Muscle layer of duodenum (tissue), 2 donors: ENCODE measurements at regions not wholly inside any gene's neighbourhood (a gene's known extent, or its start where the extent isn't known, plus 50 kb on each side); places are given as distances from the start of the nearest gene placed in this dataset.
"Not testable (repeated sequence)": the region's sequence is repeated elsewhere in the genome, so short reads cannot be mapped to it uniquely, and the experiment has no call there.

Experiments
- H3K27ac ChIP-seq: one replicate; pipeline ENCODE4 v1.7.0; 2013; ENCODE audit warnings: mild to moderate bottlenecking, low read length
- H3K27me3 ChIP-seq: one replicate; pipeline ENCODE4 v1.7.0; 2013; ENCODE audit warnings: low read depth, mild to moderate bottlenecking, control low read depth, low read length
- H3K36me3 ChIP-seq, 2 donors: one replicate each; pipeline ENCODE4 v1.7.0; 2013; ENCODE audit warnings: low read length in 2 of 2, control low read depth in 1 of 2, mild to moderate bottlenecking in 1 of 2; ENCODE audit not compliant: insufficient read depth in 2 of 2, control insufficient read depth in 1 of 2
- H3K4me1 ChIP-seq, 2 donors: one replicate each; pipeline ENCODE4 v1.7.0; 2013; ENCODE audit warnings: low read length in 2 of 2, mild to moderate bottlenecking in 2 of 2, control low read depth in 1 of 2, moderate library complexity in 1 of 2; ENCODE audit not compliant: insufficient read depth in 2 of 2, control insufficient read depth in 1 of 2
- H3K4me3 ChIP-seq, 2 donors: one replicate each; pipeline ENCODE4 v1.7.0; 2013; ENCODE audit warnings: low read length in 2 of 2, low read depth in 1 of 2, mild to moderate bottlenecking in 1 of 2
- H3K9me3 ChIP-seq, 2 donors: one replicate each; pipeline ENCODE4 v1.7.0; 2013; ENCODE audit warnings: low read length in 2 of 2, control low read depth in 1 of 2, mild to moderate bottlenecking in 1 of 2; ENCODE audit not compliant: control insufficient read depth in 1 of 2
- donor health status: healthy.

DNA sequence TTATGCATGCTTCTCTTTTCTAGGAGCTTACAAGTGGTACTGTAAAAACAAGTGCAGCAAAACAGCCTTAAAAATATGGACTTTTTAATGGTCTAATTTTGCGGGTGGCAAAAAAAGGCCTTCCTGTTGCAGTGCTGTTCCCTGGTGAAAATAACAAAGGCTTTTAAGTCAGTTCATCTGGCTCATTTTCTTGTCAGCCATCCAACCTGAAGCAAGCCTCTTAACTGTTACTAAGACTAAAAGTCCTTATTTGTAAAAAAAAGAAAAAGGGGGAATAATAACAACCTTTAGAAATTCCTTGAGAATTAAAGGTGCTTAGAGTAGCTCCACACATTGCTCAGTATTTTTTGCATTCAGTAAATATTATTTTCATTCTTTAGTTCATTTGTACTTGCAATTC lies 200.5 kb upstream of the CHORDC1 start:
- Histone ChIP-seq H3K4me3 (no peak overlapping the region), H3K9me3 (no peaks in the 10 kb centered on the region), H3K4me1 (no peaks in the 10 kb centered on the region), H3K27ac (no peak overlapping the region), H3K27me3 (no peaks in the 10 kb centered on the region), H3K36me3 (no peaks in the 10 kb centered on the region)

DNA sequence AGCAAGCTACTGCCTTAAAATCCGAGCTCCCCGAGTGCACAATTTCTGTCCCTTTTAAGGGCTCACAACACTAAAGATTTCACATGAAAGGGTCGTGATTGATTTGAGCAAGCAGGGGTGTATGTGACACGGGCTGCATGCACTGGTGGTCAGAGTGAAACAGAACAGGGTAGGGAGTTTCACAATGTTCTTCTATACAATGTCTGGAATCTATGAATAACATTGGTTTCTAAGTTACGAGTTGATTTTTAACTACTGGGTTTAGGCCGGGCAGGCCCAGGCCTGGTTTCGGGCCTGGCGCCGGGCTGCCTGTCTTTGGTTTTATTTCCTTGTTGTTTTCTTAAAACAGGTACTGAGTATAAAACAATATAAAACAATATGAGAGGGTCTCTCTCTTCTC lies 199.9 kb upstream of the CHORDC1 start:
- not testable (repeated sequence) for H3K27ac ChIP-seq, H3K36me3 ChIP-seq, H3K4me1 ChIP-seq, H3K9me3 ChIP-seq, H3K27me3 ChIP-seq, H3K4me3 ChIP-seq

GRCh38 chr11:90414221-90414620 lies 191.4 kb upstream of the CHORDC1 start:
- H3K4me1 ChIP-seq = no peaks in the 10 kb centered on the region
- no peak overlapping the region for H3K4me3 ChIP-seq
- H3K27ac ChIP-seq = no peak overlapping the region
- H3K9me3 ChIP-seq = no peaks in the 10 kb centered on the region
- no peaks in the 10 kb centered on the region for H3K36me3 ChIP-seq
- H3K27me3 ChIP-seq = no peaks in the 10 kb centered on the region

- no peaks in the 10 kb centered on the region for H3K27me3 ChIP-seq
- H3K36me3 ChIP-seq = no peaks in the 10 kb centered on the region
- H3K4me3 ChIP-seq = no peak overlapping the region
- H3K4me1 ChIP-seq = no peaks in the 10 kb centered on the region
- H3K27ac ChIP-seq = no peak overlapping the region
- no peaks in the 10 kb centered on the region for H3K9me3 ChIP-seq
Measured at GRCh38 chr11:90407350-90407749, 184.5 kb upstream of the CHORDC1 start.

DNA sequence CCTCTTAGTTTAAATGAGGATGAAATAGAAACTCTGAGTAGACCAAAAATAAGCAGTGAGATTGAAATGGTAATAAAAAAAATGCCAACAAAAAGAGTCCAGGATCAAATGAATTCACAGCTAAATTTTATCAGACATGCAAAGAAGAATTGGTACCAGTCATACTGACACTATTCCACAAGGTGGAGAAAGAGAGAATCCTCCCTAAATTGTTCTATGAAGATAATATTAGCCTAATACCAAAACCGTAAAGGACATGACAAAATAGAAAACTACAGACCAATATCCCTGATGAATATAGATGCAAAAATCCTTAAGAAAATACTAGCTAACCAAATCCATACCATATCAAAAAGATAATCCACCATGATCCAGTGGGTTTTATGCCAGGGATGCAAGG lies 169.8 kb upstream of the CHORDC1 start:
- Histone ChIP-seq H3K27me3 (no peaks in the 10 kb centered on the region), H3K4me1 (no peaks in the 10 kb centered on the region), H3K36me3 (no peaks in the 10 kb centered on the region), H3K9me3 (no peaks in the 10 kb centered on the region), H3K27ac (no peak overlapping the region), H3K4me3 (no peak overlapping the region)

DNA sequence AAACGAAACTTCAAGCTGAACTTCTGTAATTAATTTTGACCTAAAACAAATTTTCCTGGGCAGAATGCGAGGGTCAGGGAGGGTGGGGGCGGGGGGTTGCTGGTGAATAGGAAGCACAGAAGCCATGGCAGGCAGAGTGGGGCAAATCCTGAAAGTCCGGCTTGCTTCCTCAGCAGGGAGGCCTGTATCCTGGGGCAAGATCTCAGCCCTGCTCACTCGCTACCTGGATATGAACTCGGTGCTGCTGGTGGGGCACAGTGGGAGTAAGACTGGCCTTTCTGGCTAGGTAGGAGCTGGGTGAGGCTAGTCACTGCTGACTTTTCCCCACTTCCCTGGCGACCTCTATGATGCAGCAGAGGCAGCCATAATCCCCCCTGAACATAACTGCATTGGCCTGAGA lies 168.9 kb upstream of the CHORDC1 start:
- Histone ChIP-seq H3K36me3 (no peaks in the 10 kb centered on the region), H3K9me3 (no peaks in the 10 kb centered on the region), H3K4me1 (no peaks in the 10 kb centered on the region), H3K27me3 (no peaks in the 10 kb centered on the region), H3K4me3 (no peak overlapping the region), H3K27ac (no peak overlapping the region)

DNA sequence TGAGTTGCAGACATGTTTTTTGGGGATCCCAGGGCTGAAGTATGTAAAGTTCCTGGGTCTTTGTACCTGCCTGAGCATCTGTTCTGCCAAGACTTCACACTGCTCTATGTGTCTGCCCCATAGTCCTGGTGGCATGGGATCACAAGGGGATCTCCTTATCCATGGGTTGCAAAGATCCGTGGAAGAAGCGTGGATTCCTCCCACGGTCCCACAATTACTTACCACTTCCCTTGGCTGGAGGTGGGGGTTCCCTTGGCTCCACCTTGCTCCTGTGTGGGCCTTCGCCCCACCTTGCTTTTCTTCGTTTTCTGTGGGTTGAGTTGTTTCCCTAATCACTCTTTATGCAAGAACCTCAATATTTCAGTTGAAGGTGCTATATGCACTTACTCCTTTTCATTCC lies 157.4 kb upstream of the CHORDC1 start:
- Histone ChIP-seq H3K27me3 (no peaks in the 10 kb centered on the region), H3K27ac (no peak overlapping the region), H3K36me3 (no peaks in the 10 kb centered on the region), H3K9me3 (no peaks in the 10 kb centered on the region), H3K4me1 (no peaks in the 10 kb centered on the region), H3K4me3 (no peak overlapping the region)

GRCh38 chr11:90373971-90374370 lies 151.1 kb upstream of the CHORDC1 start:
- Histone ChIP-seq H3K36me3 (no peaks in the 10 kb centered on the region), H3K4me1 (no peaks in the 10 kb centered on the region), H3K27me3 (no peaks in the 10 kb centered on the region), H3K27ac (no peak overlapping the region), H3K4me3 (no peak overlapping the region), H3K9me3 (no peaks in the 10 kb centered on the region)

GRCh38 chr11:90364527-90364926 lies 141.7 kb upstream of the CHORDC1 start:
- Histone ChIP-seq H3K4me3 (no peak overlapping the region), H3K27ac (no peak overlapping the region), H3K9me3 (peaks cover 0 to 3% of the 10 kb centered on the region in 2 donors), H3K4me1 (no peaks in the 10 kb centered on the region), H3K27me3 (no peaks in the 10 kb centered on the region), H3K36me3 (no peaks in the 10 kb centered on the region)

GRCh38 chr11:90363739-90364138 lies 140.9 kb upstream of the CHORDC1 start:
- no peaks in the 10 kb centered on the region for H3K4me1 ChIP-seq
- H3K27ac ChIP-seq = no peak overlapping the region
- H3K9me3 ChIP-seq = peaks cover 0 to 3% of the 10 kb centered on the region in 2 donors
- H3K36me3 ChIP-seq = no peaks in the 10 kb centered on the region
- no peak overlapping the region for H3K4me3 ChIP-seq
- no peaks in the 10 kb centered on the region for H3K27me3 ChIP-seq

DNA sequence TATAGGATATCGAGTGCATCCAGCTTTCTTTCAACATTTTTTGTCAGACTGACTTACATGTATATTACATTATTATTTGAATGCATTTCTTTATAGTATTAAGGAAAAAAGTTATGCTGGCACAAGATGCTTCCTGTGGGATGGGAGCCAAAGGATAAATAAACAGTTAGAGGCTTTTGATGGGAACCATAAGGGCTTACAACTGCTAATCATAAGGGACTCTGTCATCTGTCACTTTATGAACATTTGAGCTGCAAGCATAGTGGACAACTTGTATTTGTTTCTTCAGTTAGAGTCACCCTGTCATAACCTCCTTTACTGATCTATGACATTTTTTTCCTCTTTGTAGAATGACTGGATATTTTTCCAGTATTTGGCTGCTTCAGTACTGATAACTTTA lies 132.4 kb upstream of the CHORDC1 start:
- H3K27me3 ChIP-seq = no peaks in the 10 kb centered on the region
- no peak overlapping the region for H3K27ac ChIP-seq
- no peaks in the 10 kb centered on the region for H3K4me1 ChIP-seq
- no peaks in the 10 kb centered on the region for H3K36me3 ChIP-seq
- peaks cover 0 to 3% of the 10 kb centered on the region in 2 donors for H3K9me3 ChIP-seq
- no peak overlapping the region for H3K4me3 ChIP-seq

DNA sequence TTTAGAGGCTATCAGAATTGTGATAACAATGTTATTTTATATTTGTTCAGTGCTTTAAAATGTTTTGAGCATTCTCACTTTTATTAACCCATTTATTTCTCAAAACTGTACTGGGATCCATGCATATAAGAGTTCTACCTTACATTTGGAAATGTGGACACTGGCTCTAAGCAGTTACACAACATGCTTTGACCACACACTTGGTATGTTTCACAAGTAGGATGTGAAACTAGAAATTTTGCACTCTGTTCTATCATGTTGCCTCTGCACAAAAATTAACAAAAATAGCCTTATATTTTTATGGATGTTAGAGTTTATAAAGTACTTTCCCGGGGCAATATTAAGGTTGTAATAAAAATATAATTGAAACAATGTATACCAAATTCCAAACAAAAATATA lies 126.9 kb upstream of the CHORDC1 start:
- H3K27me3 ChIP-seq = no peaks in the 10 kb centered on the region
- H3K9me3 ChIP-seq = no peaks in the 10 kb centered on the region
- H3K4me3 ChIP-seq = no peak overlapping the region
- H3K36me3 ChIP-seq = no peaks in the 10 kb centered on the region
- H3K27ac ChIP-seq = no peak overlapping the region
- no peaks in the 10 kb centered on the region for H3K4me1 ChIP-seq
